Activated naive CD8-positive, alpha-beta T cell treated with anti-CD3 and anti-CD28 coated beads for 36 hours (primary cell): ENCODE measurements at regions not wholly inside any gene's neighbourhood (a gene's known extent, or its start where the extent isn't known, plus 50 kb on each side); places are given as distances from the start of the nearest gene placed in this dataset.

Source experiments
- DNase-seq: peaks from one replicate; pipeline ENCODE4 v3.0.0; 2021
- H3K27ac Mint-ChIP-seq: one replicate; pipeline ENCODE4 v1.8.0; 2022; ENCODE audit warnings: mild to moderate bottlenecking, moderate library complexity, mixed read lengths
- H3K27me3 Mint-ChIP-seq: one replicate; pipeline ENCODE4 v1.8.0; 2022; ENCODE audit warnings: mild to moderate bottlenecking, mixed read lengths
- H3K36me3 Mint-ChIP-seq: one replicate; pipeline ENCODE4 v1.8.0; 2021; ENCODE audit warnings: mild to moderate bottlenecking, mixed read lengths
- H3K4me1 Mint-ChIP-seq: one replicate; pipeline ENCODE4 v1.8.0; 2021; ENCODE audit warnings: mixed read lengths
- H3K4me3 Mint-ChIP-seq: one replicate; pipeline ENCODE4 v1.8.0; 2022; ENCODE audit warnings: mild to moderate bottlenecking, moderate library complexity, mixed read lengths
- H3K9me3 Mint-ChIP-seq: one replicate; pipeline ENCODE4 v1.8.0; 2022; ENCODE audit warnings: mixed read lengths

DNA sequence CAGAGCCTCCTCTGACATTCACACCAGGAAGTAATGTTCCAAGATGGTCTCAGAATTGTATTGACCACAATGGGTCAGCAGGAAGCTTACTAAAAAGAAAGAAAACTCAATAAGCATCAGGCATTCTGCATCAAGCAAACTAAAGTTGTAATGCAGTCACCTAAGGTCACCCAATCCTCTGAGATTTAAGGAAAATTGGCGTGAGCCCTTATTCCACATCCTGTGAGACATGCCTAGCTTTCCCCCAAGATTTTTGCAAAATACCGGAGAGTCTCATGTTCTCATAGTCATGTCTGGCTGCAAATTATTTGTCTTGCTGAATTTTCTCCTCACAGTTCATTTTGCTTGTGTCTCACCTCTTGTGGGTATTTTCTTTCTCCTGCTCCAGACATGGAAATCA lies 417.1 kb upstream of the SOX9 start:
- Mint-ChIP-seq H3K4me3 (no peak overlapping the region), H3K9me3 (peaks cover 8% of the 10 kb centered on the region), H3K4me1 (no peaks in the 10 kb centered on the region), H3K36me3 (no peaks in the 10 kb centered on the region), H3K27ac (no peak overlapping the region), H3K27me3 (no peaks in the 10 kb centered on the region)
- DNase-seq = no peak

DNA sequence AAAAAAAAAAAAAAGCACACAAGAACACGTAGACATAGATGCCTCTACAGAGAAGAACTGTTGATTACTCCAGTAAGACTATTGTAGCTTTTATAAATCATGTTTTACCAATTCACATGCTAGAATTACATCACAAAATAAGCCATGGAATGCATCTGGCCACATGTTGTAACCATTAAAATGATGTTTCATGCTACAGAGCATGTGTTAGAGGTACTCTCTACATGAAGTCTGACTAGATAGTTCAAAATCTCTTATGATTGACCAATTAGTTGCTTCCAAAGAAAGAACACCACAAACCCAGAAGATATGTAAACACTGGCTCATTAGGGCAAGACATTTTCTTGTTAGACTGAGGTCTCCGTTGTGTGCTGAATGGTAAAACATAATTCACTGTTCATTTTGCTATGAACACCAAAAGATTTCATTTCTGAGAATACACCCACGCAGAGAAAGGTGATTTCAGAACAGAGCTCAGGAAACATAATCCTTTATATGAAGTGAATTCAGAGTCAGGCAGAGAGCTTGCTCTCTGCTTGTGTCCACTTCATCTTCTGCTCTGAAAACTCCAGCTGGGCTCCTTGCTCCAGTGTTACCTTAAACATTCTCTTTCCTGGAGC lies 411.4 kb upstream of the SOX9 start:
- Mint-ChIP-seq H3K27ac (no peak overlapping the region), H3K9me3 (peaks cover 3% of the 10 kb centered on the region), H3K27me3 (no peaks in the 10 kb centered on the region), H3K4me1 (no peaks in the 10 kb centered on the region), H3K4me3 (no peak overlapping the region), H3K36me3 (no peaks in the 10 kb centered on the region)
- no peak for DNase-seq

DNA sequence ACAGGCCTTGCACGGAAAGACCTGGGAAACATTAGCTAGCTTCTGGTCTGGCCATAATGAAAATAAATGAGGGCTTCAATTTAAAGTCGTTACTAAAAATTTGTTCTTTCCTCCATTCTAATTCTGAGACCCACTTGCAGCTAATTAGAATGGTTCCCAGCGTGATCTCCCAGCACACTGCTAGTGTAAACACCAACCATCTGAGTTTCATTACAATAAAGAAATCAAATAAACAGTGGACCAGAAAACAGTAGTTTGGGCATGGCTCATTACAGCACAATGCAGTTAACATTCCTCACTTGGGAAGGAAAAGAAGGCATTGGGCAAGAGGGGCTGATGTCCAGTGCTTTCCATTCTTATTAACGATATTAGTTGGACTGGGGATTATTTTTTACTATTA lies 410.9 kb upstream of the SOX9 start:
- Mint-ChIP-seq H3K27ac (no peak overlapping the region), H3K4me3 (no peak overlapping the region), H3K36me3 (no peaks in the 10 kb centered on the region), H3K4me1 (no peaks in the 10 kb centered on the region), H3K9me3 (no peaks in the 10 kb centered on the region), H3K27me3 (no peaks in the 10 kb centered on the region)
- no peak for DNase-seq

DNA sequence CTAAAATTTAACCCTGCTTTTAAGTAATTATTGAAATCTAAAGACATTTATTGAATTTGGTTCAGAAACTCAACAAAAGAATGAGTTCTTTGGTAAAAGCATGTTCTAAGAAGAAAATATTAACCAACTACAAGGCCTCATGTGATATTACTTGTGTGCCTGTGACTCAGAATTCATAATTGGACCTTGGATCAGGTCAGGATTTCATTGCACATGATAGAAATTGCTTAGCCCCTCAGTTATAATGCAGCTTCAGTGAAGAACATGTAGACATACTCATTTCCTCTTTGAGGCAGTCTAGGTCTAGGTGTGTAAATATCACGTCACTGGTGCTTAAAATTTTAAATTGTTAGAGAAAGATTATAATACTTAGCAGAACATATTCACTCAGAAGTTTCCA lies 410.0 kb upstream of the SOX9 start:
- no peak overlapping the region for H3K4me3 Mint-ChIP-seq
- no peaks in the 10 kb centered on the region for H3K4me1 Mint-ChIP-seq
- DNase-seq = no peak
- no peaks in the 10 kb centered on the region for H3K36me3 Mint-ChIP-seq
- H3K27ac Mint-ChIP-seq = no peak overlapping the region
- no peaks in the 10 kb centered on the region for H3K9me3 Mint-ChIP-seq
- no peaks in the 10 kb centered on the region for H3K27me3 Mint-ChIP-seq

DNA sequence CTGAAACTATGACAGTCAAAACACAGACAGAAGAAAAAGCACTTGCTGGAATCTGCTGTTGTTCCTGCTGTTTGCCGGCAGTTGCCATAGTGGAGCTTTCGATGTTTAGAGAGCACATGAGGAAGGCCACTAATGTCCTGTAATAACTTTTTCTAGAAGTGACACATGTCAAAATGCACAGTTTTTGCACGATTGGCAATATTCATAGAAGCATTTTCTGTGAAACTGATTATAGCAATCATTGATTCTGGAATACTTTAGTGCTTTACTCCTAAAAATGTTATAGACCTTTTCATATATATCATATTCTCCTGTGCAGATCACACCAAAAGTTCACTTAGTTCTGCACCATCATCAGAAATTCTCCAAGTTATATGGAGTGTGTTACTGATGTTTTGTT lies 407.0 kb upstream of the SOX9 start:
- no peak for DNase-seq
- Mint-ChIP-seq H3K9me3 (peaks cover 7% of the 10 kb centered on the region), H3K4me1 (no peaks in the 10 kb centered on the region), H3K36me3 (no peaks in the 10 kb centered on the region), H3K4me3 (no peak overlapping the region), H3K27me3 (no peaks in the 10 kb centered on the region), H3K27ac (no peak overlapping the region)

DNA sequence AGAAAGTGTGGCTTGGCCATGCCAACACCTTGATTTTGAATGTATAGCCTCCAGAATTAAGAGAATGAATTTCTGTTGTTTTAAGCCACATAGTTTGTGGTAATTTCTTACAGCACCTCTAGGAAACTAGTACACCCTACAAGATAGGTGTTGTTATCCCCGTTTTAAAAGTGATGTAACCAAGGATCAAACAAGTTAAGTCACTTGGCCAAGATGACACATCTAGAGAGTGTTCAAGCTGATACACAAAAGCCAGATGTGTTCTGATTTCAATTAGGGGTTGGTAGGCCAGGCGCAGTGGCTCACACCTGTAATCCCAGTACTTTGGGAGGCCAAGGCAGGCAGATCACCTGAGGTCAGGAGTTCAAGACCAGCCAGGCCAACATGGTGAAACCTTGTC lies 396.5 kb upstream of the SOX9 start:
- Mint-ChIP-seq H3K27me3 (no peaks in the 10 kb centered on the region), H3K9me3 (peaks cover 3% of the 10 kb centered on the region), H3K27ac (no peak overlapping the region)

DNA sequence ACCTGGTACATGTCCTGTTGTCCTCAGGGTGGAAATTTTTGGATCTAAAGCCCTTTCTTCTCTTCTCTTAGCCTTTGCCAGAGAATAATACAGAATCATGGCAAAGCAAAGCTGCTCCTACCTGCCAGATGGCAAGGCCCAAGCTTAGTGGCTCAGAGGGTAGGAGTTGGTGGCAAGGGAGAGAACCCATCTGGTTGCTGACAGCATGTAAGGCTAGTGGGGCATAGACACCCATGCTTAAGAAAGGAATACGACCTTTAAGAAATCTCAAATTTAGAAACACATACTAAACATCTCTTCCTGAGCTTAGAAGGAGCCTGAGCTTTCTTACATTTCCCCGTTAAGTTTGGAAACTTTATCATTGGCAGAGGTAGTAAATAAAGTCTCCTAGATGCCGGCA lies 395.0 kb upstream of the SOX9 start:
- Mint-ChIP-seq H3K4me1 (no peaks in the 10 kb centered on the region), H3K27ac (no peak overlapping the region), H3K4me3 (no peak overlapping the region), H3K36me3 (no peaks in the 10 kb centered on the region), H3K27me3 (no peaks in the 10 kb centered on the region), H3K9me3 (peaks cover 3% of the 10 kb centered on the region)
- no peak for DNase-seq

More for the DNA sequence above, 396.5 kb upstream of the SOX9 start:
- H3K4me1 Mint-ChIP-seq = no peaks in the 10 kb centered on the region
- H3K4me3 Mint-ChIP-seq = no peak overlapping the region
- H3K36me3 Mint-ChIP-seq = no peaks in the 10 kb centered on the region
- no peak for DNase-seq

DNA sequence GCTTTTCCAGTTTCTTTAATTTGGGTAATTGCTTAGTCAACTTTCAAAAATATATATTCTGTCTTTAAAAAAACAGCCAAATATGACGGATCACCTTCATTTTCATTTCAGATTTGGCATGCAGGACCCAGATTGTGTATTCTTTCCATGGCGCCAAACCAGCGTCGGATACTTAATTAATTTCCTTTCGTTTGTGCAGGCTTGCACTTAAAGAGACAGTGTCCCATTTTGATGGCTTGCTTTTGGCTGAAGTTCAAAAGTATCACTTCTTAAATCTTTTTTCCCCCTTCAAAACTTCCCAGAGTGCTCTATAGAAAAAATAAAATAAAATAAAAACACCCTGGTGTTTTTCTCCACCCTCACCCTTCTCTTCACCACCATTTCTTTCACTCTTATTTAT lies 394.5 kb upstream of the SOX9 start:
- no peaks in the 10 kb centered on the region for H3K4me1 Mint-ChIP-seq
- no peaks in the 10 kb centered on the region for H3K27me3 Mint-ChIP-seq
- peaks cover 3% of the 10 kb centered on the region for H3K9me3 Mint-ChIP-seq
- DNase-seq = no peak
- H3K36me3 Mint-ChIP-seq = no peaks in the 10 kb centered on the region
- no peak overlapping the region for H3K27ac Mint-ChIP-seq
- no peak overlapping the region for H3K4me3 Mint-ChIP-seq

DNA sequence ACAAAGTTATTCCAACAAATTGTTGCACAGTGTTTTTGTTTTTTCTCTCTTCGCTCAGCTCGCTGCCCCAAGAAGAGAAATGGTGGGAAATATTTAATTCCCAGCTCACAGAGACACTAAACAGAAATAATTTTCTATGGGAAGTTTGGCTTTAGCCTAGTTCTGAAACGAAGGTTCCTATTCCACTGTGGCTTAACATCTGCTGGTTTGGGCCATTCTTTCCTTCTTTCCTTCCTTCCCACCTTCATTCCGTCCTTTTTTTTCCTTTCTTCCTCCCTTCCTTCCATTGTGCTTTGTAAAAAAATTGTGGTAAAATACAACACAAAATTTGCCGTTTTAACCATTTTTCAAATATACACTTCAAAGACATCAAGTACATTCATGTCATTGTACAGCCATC lies 393.5 kb upstream of the SOX9 start:
- H3K27ac Mint-ChIP-seq = no peak overlapping the region
- DNase-seq = no peak
- no peaks in the 10 kb centered on the region for H3K27me3 Mint-ChIP-seq
- H3K36me3 Mint-ChIP-seq = no peaks in the 10 kb centered on the region
- H3K4me3 Mint-ChIP-seq = no peak overlapping the region
- H3K9me3 Mint-ChIP-seq = peaks cover 3% of the 10 kb centered on the region
- no peaks in the 10 kb centered on the region for H3K4me1 Mint-ChIP-seq

DNA sequence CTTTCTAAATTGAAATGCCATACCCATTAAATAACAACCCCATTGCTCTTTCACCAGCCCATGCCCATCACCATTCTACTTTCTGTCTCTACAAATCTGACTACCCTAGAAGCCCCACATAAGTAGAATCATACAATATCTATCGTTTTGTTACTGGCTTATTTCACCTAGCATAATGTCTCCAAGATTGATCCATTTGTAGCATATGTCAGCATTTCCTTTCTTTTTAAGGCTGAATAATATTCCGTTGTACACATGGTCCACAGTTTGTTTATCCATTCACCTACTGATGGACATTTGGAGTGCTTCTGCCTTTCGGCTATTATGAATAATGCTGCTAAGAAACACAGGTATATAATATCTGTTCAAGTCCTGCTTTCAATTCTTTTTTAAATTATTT lies 393.1 kb upstream of the SOX9 start:
- Mint-ChIP-seq H3K27me3 (no peaks in the 10 kb centered on the region), H3K9me3 (peaks cover 3% of the 10 kb centered on the region), H3K36me3 (no peaks in the 10 kb centered on the region), H3K4me3 (no peak overlapping the region), H3K27ac (no peak overlapping the region), H3K4me1 (no peaks in the 10 kb centered on the region)
- no peak for DNase-seq

DNA sequence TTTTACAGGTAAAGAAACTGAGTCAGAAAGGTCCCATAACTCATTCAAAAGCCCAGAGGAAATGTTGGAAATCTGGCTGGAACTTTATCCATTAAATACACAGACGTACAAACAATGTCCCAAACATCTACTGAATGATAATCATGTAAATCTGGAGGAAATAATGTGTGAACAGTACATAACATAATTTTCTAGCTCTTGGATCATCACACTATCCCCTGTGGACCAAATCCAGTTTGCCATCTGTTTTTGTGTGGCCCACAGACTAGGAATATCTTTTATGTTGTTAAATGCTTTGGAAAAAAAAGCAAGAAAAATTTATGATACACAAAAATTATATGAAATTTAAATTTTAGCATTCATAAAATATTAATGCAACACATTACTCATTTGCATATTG lies 389.9 kb upstream of the SOX9 start:
- no peaks in the 10 kb centered on the region for H3K4me1 Mint-ChIP-seq
- H3K27ac Mint-ChIP-seq = no peak overlapping the region
- H3K9me3 Mint-ChIP-seq = peaks cover 3% of the 10 kb centered on the region
- no peak for DNase-seq
- H3K36me3 Mint-ChIP-seq = no peaks in the 10 kb centered on the region
- no peak overlapping the region for H3K4me3 Mint-ChIP-seq
- no peaks in the 10 kb centered on the region for H3K27me3 Mint-ChIP-seq

DNA sequence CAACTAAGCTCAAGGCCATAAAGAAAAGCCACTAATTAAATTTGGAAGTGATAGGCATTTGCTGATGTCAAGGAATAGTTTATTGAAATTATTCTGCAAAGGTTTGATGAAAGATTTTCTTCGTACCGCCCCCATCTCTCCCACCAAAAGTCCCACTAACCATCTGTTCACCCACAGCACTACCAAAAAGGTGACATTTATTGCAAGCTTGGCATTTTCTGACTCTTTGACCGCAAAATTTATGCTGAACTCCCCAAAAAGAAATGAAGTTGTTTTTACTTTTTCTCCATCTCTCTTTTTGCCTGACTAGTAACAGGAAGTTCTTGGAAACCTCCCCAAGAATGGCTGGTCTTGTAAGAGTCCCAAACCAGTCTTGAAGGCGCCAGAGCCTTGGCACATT lies 384.9 kb upstream of the SOX9 start:
- Mint-ChIP-seq H3K27me3 (no peaks in the 10 kb centered on the region), H3K27ac (no peak overlapping the region), H3K4me1 (no peaks in the 10 kb centered on the region), H3K36me3 (no peaks in the 10 kb centered on the region), H3K9me3 (peaks cover 1% of the 10 kb centered on the region), H3K4me3 (no peak overlapping the region)
- no peak for DNase-seq

DNA sequence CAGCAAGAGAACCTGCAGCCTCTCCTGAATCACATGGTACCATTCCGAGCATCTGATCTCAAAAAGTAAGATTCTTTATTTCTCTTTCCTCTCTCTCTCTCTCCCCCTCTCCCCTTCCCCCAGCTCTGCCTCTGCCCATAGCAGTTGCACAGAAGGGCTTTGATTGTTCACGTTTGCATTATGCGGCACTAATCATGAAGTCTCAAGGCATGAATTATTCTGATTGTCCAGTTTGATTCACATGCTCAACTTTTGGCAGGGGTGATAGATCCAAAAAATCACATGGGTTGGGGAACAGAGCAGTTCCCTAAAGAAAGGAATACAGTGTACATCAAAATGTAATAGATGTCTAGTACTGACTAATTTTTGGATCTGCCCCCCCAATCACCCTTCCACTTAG lies 380.0 kb upstream of the SOX9 start:
- no peaks in the 10 kb centered on the region for H3K4me1 Mint-ChIP-seq
- no peak for DNase-seq
- H3K36me3 Mint-ChIP-seq = no peaks in the 10 kb centered on the region
- H3K27ac Mint-ChIP-seq = no peak overlapping the region
- peaks cover 1% of the 10 kb centered on the region for H3K9me3 Mint-ChIP-seq
- no peaks in the 10 kb centered on the region for H3K27me3 Mint-ChIP-seq
- H3K4me3 Mint-ChIP-seq = no peak overlapping the region

DNA sequence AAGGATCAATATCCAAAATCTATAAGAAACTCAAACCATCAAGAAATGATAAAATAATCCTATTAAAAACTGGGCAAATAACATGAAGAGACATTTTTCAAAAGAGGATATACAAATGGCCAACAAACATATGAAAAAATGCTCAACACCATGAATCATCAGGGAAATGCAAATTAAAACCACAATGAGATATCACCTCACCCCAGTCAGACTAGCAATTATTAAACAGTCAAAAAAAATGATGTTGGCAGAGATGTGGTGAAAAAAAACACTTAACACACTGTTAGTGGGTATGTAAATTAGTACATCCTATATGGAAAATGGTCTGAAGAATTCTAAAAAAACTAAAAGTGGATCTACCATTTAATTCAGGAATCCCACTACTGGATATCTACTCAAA lies 379.0 kb upstream of the SOX9 start:
- peaks cover 1% of the 10 kb centered on the region for H3K9me3 Mint-ChIP-seq
- no peaks in the 10 kb centered on the region for H3K36me3 Mint-ChIP-seq
- no peaks in the 10 kb centered on the region for H3K27me3 Mint-ChIP-seq
- no peaks in the 10 kb centered on the region for H3K4me1 Mint-ChIP-seq
- DNase-seq = no peak
- no peak overlapping the region for H3K27ac Mint-ChIP-seq
- no peak overlapping the region for H3K4me3 Mint-ChIP-seq

DNA sequence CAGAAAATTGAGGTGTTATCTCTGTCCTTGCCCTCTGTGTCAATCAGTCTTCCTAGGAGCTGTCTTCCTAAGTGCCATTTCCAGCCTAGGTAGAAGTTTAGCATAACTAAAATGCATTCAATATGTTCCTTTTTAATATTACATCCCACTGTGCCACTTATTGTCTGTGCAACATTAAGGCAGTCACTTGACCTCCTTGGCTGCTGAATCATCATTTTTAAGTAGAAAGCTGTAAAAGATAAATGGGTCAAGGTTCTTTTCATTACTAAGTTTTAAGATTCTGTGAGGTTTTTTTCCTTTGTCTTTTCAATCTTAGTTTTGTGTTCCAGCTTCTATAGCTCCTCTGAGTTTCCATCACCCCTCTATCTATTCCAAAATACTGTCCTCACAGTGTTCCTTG lies 371.9 kb upstream of the SOX9 start:
- Mint-ChIP-seq H3K27ac (no peak overlapping the region), H3K27me3 (no peaks in the 10 kb centered on the region), H3K4me1 (no peaks in the 10 kb centered on the region), H3K4me3 (no peak overlapping the region), H3K9me3 (peaks cover 1% of the 10 kb centered on the region), H3K36me3 (no peaks in the 10 kb centered on the region)
- DNase-seq = no peak

DNA sequence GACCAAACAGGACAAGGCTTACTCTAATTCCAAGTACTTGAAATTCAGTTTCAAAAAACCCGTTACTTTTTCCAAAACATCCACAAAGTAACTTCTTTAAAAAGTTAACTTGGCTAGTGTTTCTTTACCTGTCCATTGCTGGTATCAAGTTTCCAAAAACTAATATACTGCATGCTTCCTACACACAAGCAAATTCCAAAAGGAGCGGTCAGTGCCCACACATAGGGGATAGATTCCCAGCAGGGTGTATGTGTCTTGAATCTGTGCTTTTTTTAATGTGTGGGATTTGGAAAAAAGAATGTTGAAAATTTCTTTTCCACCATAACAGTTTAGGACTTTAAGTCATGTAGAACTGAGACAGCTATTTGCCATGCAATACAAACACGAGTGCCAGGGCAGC lies 367.8 kb upstream of the SOX9 start:
- no peaks in the 10 kb centered on the region for H3K36me3 Mint-ChIP-seq
- H3K27ac Mint-ChIP-seq = no peak overlapping the region
- no peak overlapping the region for H3K4me3 Mint-ChIP-seq
- no peak for DNase-seq
- no peaks in the 10 kb centered on the region for H3K27me3 Mint-ChIP-seq
- peaks cover 1% of the 10 kb centered on the region for H3K9me3 Mint-ChIP-seq
- no peaks in the 10 kb centered on the region for H3K4me1 Mint-ChIP-seq

DNA sequence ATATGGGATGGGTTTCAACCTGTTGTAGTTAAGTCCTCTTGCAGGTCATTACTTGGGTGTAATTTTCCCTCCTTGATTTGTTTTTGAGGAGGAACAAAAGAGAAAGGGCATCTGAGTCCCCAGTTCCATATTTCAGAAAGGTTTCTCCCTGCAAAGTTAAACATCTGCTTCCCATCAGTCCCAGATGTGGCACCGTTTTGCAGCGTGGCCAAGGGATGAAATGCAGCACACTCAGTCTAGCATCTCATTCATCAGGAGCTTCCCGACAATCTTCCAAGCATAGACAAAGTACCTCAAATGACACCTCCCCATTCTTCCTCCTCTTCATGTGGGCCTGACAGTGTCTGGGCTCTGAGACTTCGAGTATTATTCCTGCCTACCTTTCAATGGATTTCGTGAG lies 363.7 kb upstream of the SOX9 start:
- H3K27ac Mint-ChIP-seq = no peak overlapping the region

More for the DNA sequence above, 363.7 kb upstream of the SOX9 start:
- DNase-seq = no peak
- no peaks in the 10 kb centered on the region for H3K4me1 Mint-ChIP-seq
- peaks cover 1% of the 10 kb centered on the region for H3K9me3 Mint-ChIP-seq
- no peaks in the 10 kb centered on the region for H3K27me3 Mint-ChIP-seq
- H3K36me3 Mint-ChIP-seq = no peaks in the 10 kb centered on the region
- H3K4me3 Mint-ChIP-seq = no peak overlapping the region
